K562 (cell line): ENCODE measurements at regions not wholly inside any gene's neighbourhood (a gene's known extent, or its start where the extent isn't known, plus 50 kb on each side); places are given as distances from the start of the nearest gene placed in this dataset.

Source experiments
- EWSR1 ChIP-seq: fragments of 450-650 bp; IDR thresholded peaks from 2 replicates; pipeline ENCODE4 v1.6.1; 2018; ENCODE audit warnings: borderline replicate concordance, mild to moderate bottlenecking, low read depth, moderate library complexity; ENCODE audit not compliant: partially characterized antibody
- FOS ChIP-seq: IDR thresholded peaks from 3 replicates; pipeline ENCODE4 v1.6.1; 2011; ENCODE audit not compliant: insufficient read length; ENCODE audit errors: extremely low read depth
- FOXM1 ChIP-seq, 2 experiments: fragments of 450-650 bp in 1 of 2; sonication (generic) in 1 of 2; formaldehyde crosslinking in 1 of 2; IDR thresholded peaks; 2 replicates each; pipeline versions ENCODE4 v1.6.1 to v1.9.0; 2017 to 2022; ENCODE audit warnings: low read depth in 2 of 2, mild to moderate bottlenecking in 2 of 2, missing genetic modification reagents in 1 of 2, moderate library complexity in 1 of 2
- NCOR1 ChIP-seq: fragments of 450-650 bp; IDR thresholded peaks from 2 replicates; pipeline ENCODE4 v1.6.1; 2016; ENCODE audit warnings: mild to moderate bottlenecking, moderate library complexity
- PHF21A ChIP-seq: fragments of 450-650 bp; IDR thresholded peaks from 2 replicates; pipeline ENCODE4 v1.6.1; 2017; ENCODE audit warnings: low read depth, borderline replicate concordance
- POU5F1 ChIP-seq: fragments of 150-350 bp; IDR thresholded peaks from 2 replicates; pipeline ENCODE4 v1.6.1; 2014; ENCODE audit warnings: borderline replicate concordance, low read length, low read depth, mild to moderate bottlenecking; ENCODE audit not compliant: partially characterized antibody
- U2AF2 ChIP-seq: fragments of 200-400 bp; formaldehyde crosslinking; optimal IDR thresholded peaks from 2 replicates; pipeline ENCODE3; 2017; ENCODE audit warnings: low read depth, mild to moderate bottlenecking, low read length
- ZNF263 ChIP-seq: sonication (generic); formaldehyde crosslinking; IDR thresholded peaks from 2 replicates; pipeline ENCODE4 v1.8.0; 2022; ENCODE audit warnings: mild to moderate bottlenecking, missing genetic modification reagents, borderline replicate concordance
- TF ChIP-seq, protein P1 (sequence below), 2 experiments: fragments of 450-650 bp in 1 of 2; sonication (generic) in 1 of 2; formaldehyde crosslinking in 1 of 2; IDR thresholded peaks in 1 of 2; conservative IDR thresholded peaks in 1 of 2; 2 replicates each; pipeline versions ENCODE4 v1.6.1 to v1.8.1; 2016 to 2023; ENCODE audit warnings: mild to moderate bottlenecking in 2 of 2, moderate library complexity in 2 of 2, inconsistent platforms in 1 of 2, missing genetic modification reagents in 1 of 2

DNA sequence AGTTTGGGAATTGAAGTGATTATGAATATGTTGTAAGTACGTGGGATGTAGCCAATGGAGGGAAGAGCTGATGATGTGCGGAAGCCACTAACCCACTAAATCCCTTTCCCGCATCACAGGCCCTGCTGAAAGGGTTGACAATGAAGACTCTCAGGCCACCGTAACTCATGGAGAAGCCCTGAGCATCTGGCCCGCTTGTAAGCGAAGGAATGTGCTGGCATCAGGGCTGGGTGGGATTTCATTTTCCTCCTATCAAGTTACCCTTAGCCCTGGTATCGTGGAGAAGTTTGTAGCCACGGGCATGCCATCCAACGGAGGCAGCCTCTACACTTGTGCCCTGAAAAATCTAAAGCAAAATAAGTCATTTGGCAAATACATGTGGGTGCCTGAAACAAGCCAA is 355.0 kb downstream of the CDH26 start:
- TF ChIP-seq U2AF2: no peak
- no peak for TF ChIP-seq NCOR1
- TF ChIP-seq PHF21A: no peak
- no peak for TF ChIP-seq ZNF263
- TF ChIP-seq POU5F1: no peak
- TF ChIP-seq EWSR1: no peak
- TF ChIP-seq, protein P1, sequence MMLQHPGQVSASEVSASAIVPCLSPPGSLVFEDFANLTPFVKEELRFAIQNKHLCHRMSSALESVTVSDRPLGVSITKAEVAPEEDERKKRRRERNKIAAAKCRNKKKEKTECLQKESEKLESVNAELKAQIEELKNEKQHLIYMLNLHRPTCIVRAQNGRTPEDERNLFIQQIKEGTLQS (IDR thresholded peaks at IDR 0.05): no peak
- TF ChIP-seq, protein P1 (CRISPR knock-in tag; conservative IDR thresholded peaks at IDR 0.05): no peak
- TF ChIP-seq FOXM1 (IDR thresholded peaks at IDR 0.05; ENCODE audit: low read depth): no peak
- TF ChIP-seq FOXM1 (CRISPR knock-in tag; IDR thresholded peaks at IDR 0.05; ENCODE audit: low read depth): no peak
- TF ChIP-seq FOS: no peak
